ES-I3 (cell line): ENCODE measurements at regions not wholly inside any gene's neighbourhood (a gene's known extent, or its start where the extent isn't known, plus 50 kb on each side); places are given as distances from the start of the nearest gene placed in this dataset.

ENCODE experiments used
- H3K36me3 ChIP-seq: 2 replicates; pipeline ENCODE4 v1.6.1; 2013; ENCODE audit warnings: mild to moderate bottlenecking, low read length, control low read depth, moderate library complexity; ENCODE audit not compliant: insufficient read depth
- H3K4me1 ChIP-seq: 2 replicates; pipeline ENCODE4 v1.6.1; 2013; ENCODE audit warnings: mild to moderate bottlenecking, control low read depth, low read length; ENCODE audit not compliant: insufficient read depth
- H3K9ac ChIP-seq: 2 replicates; pipeline ENCODE4 v1.6.1; 2013; ENCODE audit warnings: low read depth, mild to moderate bottlenecking, low read length, moderate library complexity
- H3K9me3 ChIP-seq: 2 replicates; pipeline ENCODE4 v1.6.1; 2013; ENCODE audit warnings: mild to moderate bottlenecking, low read length, moderate library complexity; ENCODE audit not compliant: control insufficient read depth, insufficient read depth

DNA sequence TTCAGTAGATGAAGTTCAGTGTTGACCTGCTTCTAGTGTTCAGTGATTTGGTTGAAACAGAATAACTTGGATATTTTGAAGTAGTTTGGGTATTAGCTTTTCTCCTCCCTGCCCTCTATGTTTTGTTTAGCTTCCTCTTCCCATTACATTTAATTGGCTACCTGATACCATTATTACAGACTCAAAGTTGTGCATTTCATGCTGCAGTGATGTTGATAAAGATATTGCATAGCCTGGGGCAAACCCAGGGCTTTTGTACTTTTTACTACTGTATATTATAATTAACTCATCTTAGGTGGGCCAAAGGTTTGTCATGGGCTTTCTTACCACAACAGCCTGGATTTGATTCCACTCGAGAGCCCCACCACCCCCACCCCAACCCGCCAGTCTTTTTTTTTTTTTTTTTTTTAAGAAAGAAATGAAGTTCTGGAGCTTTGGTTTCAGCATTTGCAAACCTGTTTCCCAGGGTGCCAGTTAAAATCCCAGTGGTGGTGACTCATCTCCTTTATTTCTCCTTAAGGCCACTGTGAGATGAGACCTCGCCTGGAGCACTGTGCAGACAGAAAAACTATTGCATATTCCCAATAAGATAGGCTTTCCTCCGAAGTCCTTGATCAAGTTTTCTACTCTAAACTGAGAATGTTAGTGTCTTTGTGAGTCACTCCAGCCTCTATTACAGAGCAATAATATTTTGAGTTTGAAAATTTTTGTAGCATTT, 393.7 kb upstream of the FANCL start:
- Histone ChIP-seq H3K4me1 (peaks cover 33% of the 10 kb centered on the region), H3K36me3 (no peaks in the 10 kb centered on the region), H3K9me3 (no peaks in the 10 kb centered on the region), H3K9ac (no peak overlapping the region)

DNA sequence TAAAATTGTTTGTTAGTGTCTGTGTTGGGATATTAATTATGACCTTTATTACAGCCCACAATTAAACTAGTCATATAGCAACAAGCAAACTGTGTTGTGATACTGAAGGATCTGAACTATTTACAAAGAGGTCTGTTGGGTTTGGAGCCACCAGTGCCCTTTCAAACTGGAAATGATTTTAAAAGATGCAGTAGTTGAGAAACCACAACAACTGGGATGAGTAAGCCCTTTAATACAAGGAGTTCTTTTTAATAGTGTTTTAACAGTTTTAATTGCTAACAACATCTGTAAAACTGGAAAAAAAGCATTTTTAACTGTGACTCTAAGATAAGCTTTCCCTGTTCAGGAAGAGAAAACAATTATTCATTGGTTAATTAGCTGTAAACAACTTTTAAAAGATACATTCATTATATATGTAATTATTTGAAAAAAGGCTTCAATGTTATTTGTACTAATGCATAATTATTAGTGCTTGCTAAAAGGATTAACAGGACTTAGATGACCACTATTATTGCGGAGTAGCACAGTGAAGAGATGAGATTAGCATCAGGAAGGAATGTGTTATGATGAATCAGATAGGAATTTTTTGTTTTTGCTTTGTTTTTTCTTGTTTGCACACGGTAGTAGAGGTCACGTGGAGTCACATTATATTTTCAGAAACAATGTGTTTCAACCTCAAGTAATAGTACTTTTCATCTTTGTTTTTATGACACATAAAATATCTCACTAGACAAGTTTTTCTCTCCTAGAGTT, 392.7 kb upstream of the FANCL start:
- H3K4me1 ChIP-seq, result peaks cover 30% of the 10 kb centered on the region
- no peak overlapping the region for H3K9ac ChIP-seq
- H3K36me3 ChIP-seq, result no peaks in the 10 kb centered on the region
- no peaks in the 10 kb centered on the region for H3K9me3 ChIP-seq

DNA sequence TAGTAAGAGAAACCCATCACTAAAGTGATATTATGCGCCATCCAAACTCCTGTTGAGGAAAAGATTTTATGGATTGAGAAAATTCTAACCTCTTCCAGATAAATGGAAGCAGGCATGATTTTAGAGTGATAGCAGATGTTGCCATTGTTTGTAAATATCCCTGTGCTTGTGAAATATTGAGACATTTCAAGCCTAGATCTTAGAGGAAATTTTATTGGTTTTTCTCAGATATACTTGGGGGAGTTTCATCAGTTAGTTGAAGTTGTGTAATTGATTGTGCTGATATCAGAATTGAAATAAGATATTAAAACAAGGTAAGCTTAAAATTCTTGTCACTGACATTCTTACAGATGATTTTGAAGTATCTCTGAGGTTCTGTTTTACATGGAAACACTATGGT, 390.9 kb upstream of the FANCL start:
- Histone ChIP-seq H3K9ac (no peak overlapping the region), H3K4me1 (peaks cover 24% of the 10 kb centered on the region), H3K36me3 (no peaks in the 10 kb centered on the region), H3K9me3 (no peaks in the 10 kb centered on the region)

DNA sequence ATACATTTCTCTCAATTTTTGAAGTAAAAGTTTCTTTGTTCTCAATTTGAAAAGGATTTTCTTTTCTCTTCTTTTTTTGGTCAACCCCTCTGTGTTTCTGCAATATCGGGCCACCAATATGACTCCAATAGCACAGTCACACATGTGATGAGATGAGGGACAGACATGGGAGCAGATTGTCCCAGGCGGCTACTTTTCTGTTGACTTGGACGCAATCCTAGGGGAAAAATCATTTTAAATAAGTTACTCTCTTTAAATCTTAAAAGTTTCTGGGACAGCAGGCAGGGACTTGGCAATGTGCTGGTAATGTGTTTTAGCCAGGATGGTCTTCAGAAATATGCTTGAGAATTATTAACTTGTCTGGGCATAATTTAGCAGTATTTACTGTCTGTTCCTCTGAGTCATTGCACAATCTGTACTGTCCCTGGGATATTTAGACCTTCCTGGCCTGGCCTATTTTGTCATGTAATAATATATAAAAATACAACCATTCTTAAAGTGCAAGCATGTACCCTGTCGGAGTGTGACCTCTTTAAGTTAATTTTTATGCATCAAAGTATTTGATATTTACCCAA, 388.5 kb upstream of the FANCL start:
- Histone ChIP-seq H3K4me1 (peaks cover 12% of the 10 kb centered on the region), H3K9me3 (no peaks in the 10 kb centered on the region), H3K36me3 (no peaks in the 10 kb centered on the region), H3K9ac (no peak overlapping the region)

DNA sequence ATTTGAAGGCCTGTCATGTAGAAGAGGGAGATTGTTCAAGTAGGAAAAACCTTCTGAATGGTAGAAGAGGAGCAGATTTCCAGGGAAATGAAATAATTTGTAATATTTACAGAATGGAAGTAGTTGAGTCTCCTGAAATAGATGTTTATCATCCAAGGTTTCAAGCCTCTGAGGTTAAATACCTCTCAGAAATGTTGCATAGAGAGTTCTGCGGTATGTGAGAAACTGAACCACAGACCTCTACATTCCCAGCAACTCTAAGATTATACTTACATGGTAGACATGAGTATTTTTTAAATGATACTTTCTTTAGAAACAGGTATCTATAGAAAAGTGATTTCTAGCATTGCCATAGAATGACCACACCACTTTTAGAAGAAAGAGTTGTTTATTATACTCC, 379.8 kb upstream of the FANCL start:
- peaks cover 5% of the 10 kb centered on the region; the same call in 1 of the 2 replicates for H3K4me1 ChIP-seq
- H3K36me3 ChIP-seq, result no peaks in the 10 kb centered on the region
- H3K9me3 ChIP-seq, result no peaks in the 10 kb centered on the region
- no peak overlapping the region for H3K9ac ChIP-seq

DNA sequence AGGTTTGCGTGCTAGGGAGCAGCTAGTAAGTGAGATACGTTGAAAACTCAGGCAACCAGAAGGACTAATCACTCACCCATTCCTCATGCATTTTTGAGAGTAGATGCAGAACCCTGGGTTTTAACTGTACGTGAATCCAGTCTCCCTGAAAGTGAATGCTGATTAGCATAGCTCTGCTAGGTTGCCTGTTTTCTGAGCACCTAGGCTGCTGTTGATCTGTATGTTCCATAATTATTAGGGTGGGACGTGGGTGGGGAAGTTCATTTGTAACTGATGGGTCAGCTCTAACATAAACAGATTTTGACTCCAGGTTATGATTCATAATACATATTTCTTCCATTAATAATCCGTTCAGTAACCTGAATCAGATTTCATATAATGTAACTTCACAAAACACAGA, 379.0 kb upstream of the FANCL start:
- Histone ChIP-seq H3K9ac (no peak overlapping the region), H3K9me3 (no peaks in the 10 kb centered on the region), H3K4me1 (peaks cover 5% of the 10 kb centered on the region; the same call in 1 of the 2 replicates), H3K36me3 (no peaks in the 10 kb centered on the region)

DNA sequence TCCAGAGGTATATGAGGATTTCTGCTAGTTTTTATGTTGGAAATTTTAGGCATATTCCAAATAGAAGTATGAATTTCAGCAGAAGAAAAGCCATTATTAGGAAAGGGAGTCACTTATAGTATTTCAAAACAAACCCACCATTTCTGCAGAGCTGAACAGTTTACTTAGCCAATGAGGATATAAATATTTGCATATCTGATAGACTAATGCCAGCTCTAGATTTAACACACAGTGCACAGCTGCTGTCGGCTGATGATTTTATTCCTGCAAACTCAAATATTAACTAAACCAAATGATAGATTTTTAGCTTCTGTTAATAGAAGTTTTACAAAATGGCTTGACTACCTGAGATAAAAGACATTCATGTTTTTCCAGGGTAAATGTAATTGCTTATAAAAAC, 375.8 kb upstream of the FANCL start:
- Histone ChIP-seq H3K36me3 (no peaks in the 10 kb centered on the region), H3K9ac (no peak overlapping the region), H3K9me3 (no peaks in the 10 kb centered on the region), H3K4me1 (peaks cover 5% of the 10 kb centered on the region; the same call in 1 of the 2 replicates)

DNA sequence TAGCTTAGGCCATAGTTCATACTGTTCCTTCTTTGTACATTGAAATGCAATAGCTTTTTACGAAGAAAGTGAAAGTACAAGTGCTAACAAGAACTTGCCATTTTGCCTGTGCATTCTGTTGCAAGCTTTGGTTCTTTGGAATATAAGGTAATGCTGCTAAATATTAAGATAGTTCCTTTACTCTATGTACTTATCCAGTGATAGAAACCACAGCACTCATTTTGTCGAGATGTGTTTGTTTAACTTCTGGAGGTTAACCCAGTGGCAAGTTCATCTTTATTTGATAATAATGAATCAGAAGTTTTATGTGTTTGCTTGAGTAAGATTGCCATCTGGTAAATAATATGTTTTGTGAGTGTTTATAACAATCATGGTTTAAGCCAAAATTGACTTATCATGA, 373.1 kb upstream of the FANCL start:
- H3K9ac ChIP-seq, result no peak overlapping the region
- H3K4me1 ChIP-seq, result peaks cover 5% of the 10 kb centered on the region; the same call in 1 of the 2 replicates
- no peaks in the 10 kb centered on the region for H3K9me3 ChIP-seq
- no peaks in the 10 kb centered on the region for H3K36me3 ChIP-seq

DNA sequence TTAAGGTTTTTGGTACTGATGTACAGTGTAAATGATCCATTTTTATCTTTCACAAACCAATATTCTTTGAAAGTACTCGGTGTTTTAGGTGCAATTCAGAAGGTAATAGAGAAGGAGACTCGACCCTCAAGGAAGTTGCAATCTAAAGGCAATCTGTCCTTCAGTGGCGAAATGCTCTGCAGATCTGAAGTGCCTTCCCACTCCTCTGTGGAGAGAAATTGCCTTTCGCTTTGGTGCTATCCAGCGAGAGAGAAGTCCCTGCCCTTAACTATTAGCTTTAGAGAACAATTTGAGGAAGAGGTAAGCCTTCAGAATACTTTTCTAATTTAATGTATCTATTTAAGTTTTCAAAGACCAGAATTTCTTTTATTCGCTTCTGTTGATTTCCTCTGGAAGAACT, 371.8 kb upstream of the FANCL start:
- no peak overlapping the region for H3K9ac ChIP-seq

DNA sequence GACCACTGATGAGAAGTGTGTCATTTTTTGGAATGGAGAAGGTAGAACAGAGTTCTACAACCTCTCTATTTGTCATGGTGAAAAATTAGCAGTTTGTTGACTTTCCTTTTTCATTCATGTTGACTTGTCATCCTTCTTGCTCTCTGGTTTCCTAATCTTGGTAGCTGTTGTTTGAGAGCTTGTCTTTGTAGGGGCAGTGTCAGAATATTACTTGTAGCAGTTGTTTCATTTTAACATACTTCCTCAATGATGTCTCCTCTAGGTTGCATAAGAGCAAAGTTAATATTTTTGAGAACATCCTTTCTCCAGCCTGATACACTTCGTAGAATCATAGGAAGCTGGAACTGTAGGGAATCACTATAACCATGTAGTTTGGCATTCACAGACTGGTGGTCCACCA, 368.2 kb upstream of the FANCL start:
- Histone ChIP-seq H3K9ac (no peak overlapping the region), H3K9me3 (no peaks in the 10 kb centered on the region), H3K4me1 (peaks cover 7% of the 10 kb centered on the region; the same call in 1 of the 2 replicates), H3K36me3 (no peaks in the 10 kb centered on the region)

More for the DNA sequence above, 371.8 kb upstream of the FANCL start:
- Histone ChIP-seq H3K9me3 (no peaks in the 10 kb centered on the region), H3K4me1 (peaks cover 5% of the 10 kb centered on the region; the same call in 1 of the 2 replicates), H3K36me3 (no peaks in the 10 kb centered on the region)

DNA sequence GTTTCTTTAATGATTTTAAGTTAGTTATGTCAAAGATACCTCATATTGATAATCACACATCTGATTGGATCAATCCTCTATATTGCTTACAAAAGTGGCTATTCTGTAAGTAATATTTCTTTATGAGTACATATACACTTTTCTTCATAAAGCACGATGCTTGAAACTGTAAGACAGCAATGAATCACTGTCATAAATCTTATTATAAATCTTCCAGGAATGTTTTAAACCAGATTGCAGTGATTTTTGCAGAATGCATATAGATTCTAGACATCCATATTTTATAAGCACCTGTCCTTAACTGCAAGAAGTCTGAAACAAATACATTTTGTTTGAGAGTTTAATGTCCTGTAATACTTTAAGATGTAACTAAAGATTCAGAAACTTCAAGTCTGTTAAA, 367.0 kb upstream of the FANCL start:
- Histone ChIP-seq H3K36me3 (no peaks in the 10 kb centered on the region), H3K4me1 (peaks cover 7% of the 10 kb centered on the region; the same call in 1 of the 2 replicates), H3K9me3 (no peaks in the 10 kb centered on the region), H3K9ac (no peak overlapping the region)

DNA sequence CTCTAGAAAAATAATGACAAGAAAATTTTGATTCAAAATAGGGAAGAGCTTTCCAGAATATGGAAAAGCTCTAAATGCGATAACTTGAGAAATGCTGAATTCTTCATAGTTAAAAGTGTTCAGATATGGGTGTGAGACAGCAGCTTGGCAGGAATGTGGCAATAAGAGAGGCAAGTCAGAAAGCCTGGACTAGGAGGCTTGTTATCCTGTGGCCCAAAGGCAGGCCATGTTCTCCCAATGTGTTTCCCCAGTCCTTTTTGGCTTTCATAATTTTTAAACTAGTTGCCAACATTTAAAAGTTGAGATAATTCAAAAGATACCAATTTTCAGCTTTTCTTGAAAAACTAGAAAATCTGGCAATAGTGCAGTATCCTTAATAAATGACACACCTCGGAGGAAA, 366.3 kb upstream of the FANCL start:
- Histone ChIP-seq H3K36me3 (no peaks in the 10 kb centered on the region), H3K9me3 (no peaks in the 10 kb centered on the region), H3K9ac (no peak overlapping the region), H3K4me1 (peaks cover 7% of the 10 kb centered on the region; the same call in 1 of the 2 replicates)

DNA sequence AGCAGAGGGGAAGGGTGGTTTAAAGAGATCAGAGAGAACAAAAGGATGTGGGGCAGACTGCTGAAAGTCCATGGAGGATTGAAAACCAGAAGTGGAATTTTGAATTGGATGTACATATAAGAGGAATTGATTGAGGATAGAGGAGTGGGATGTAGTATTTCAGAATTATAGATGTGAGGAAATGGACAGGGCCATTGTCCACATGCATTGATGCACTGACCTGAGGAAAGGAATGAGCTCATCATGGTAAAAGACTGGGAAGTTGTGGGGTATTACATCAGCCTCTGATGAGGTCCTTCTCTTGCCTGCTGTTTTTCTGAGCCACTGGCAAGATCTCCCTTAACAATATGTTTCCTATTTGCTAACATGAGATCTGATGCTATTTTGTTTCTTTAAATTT, 365.7 kb upstream of the FANCL start:
- Histone ChIP-seq H3K9me3 (no peaks in the 10 kb centered on the region), H3K36me3 (no peaks in the 10 kb centered on the region), H3K4me1 (peaks cover 7% of the 10 kb centered on the region; the same call in 1 of the 2 replicates), H3K9ac (no peak overlapping the region)

DNA sequence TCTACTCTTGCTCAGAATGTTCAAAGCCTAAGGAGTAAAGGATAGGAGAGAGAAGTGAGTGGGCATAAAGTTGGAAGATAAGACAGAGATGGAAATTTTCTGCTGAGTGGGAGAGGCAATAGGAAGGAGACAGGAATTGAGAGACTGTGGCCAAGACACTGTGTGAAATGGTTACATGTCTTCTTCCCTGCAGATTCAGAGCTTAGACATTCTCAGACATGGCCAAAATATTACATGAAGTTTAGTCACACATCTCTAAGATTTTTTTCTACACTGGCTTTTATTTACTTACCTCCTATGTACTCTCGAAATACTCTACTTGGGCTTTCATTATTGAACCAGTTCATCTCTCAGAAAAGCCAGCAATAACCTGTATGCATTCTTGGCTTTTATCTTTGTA, 363.0 kb upstream of the FANCL start:
- Histone ChIP-seq H3K36me3 (no peaks in the 10 kb centered on the region), H3K9ac (no peak overlapping the region), H3K4me1 (peaks cover 7% of the 10 kb centered on the region; the same call in 1 of the 2 replicates), H3K9me3 (no peaks in the 10 kb centered on the region)

DNA sequence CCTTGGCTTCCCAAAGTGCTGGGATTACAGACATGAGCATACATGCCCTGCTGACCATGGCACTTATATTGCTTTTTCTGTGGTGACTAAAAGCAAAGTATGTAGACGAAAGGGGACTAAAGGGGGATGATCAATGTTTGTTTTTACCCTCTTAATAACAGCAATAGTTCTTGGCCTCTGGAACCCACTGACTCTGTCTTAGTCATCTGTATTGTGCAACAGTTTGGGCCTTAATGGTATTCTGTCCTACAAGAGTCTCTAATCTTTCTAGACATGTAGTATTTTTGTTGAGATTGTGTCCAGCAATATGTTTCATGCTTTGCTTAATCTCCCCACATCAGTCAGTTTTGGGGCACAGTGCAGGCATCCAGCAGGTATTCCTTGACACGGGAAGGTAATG, 359.9 kb upstream of the FANCL start:
- H3K9ac ChIP-seq, result no peak overlapping the region
- H3K4me1 ChIP-seq, result no peaks in the 10 kb centered on the region
- H3K9me3 ChIP-seq, result no peaks in the 10 kb centered on the region
- no peaks in the 10 kb centered on the region for H3K36me3 ChIP-seq
